ENCODE measurements at regions not wholly inside any gene's neighbourhood (a gene's known extent, or its start where the extent isn't known, plus 50 kb on each side); places are given as distances from the start of the nearest gene placed in this dataset.

GRCh38 chr13:71935166-71935840, 68.3 kb upstream of the DACH1 start:
- DNase-seq, result no peak

GRCh38 chr13:71924931-71925330, 57.9 kb upstream of the DACH1 start:
- DNase-seq, result no peak

GRCh38 chr13:71922194-71922593, 55.2 kb upstream of the DACH1 start:
- DNase-seq, result no peak

Measured in NCI-H526 (cell line).